ENCODE measurements at regions not wholly inside any gene's neighbourhood (a gene's known extent, or its start where the extent isn't known, plus 50 kb on each side); places are given as distances from the start of the nearest gene placed in this dataset.

- WGBS, 2 experiments (ENCODE audit: insufficient coverage in 1 of 2, insufficient read length in 1 of 2), result no CpG with 5 or more reads among the region's 2 CpGs
- peak overlapping the region; percentile 95 for H3K27ac Mint-ChIP-seq
Observed at GRCh38 chr5:130896636-130897035, 268.4 kb downstream of the HINT1 start.

GRCh38 chr5:130893006-130893405 lies 272.1 kb downstream of the HINT1 start:
- Mint-ChIP-seq H3K36me3 (ENCODE audit: low read depth) (peaks cover 4% of the 10 kb centered on the region), H3K4me1 (no peaks in the 10 kb centered on the region), H3K4me3 (no peak overlapping the region), H3K27ac (no peak overlapping the region), H3K27me3 (ENCODE audit: insufficient read depth) (no peaks in the 10 kb centered on the region), H3K9me3 (peaks cover 17% of the 10 kb centered on the region)
- Histone ChIP-seq H3K36me3 (ENCODE audit: control insufficient read depth, insufficient read depth, low read length) (no peaks in the 10 kb centered on the region), H3K4me1 (ENCODE audit: control insufficient read depth, insufficient read depth, low read length) (no peaks in the 10 kb centered on the region), H3K9ac (ENCODE audit: extremely low read depth, low read length, poor library complexity, severe bottlenecking) (no peak overlapping the region), H3K9me3 (ENCODE audit: control insufficient read depth, low read length) (no peaks in the 10 kb centered on the region), H3K4me3 (ENCODE audit: low read length) (no peak overlapping the region), H3K27me3 (ENCODE audit: control insufficient read depth, insufficient read depth, low read length, poor library complexity, severe bottlenecking) (no peaks in the 10 kb centered on the region), H3K27ac (ENCODE audit: low read depth, low read length) (no peak overlapping the region)
- no peak for TF ChIP-seq CTCF (conservative IDR thresholded peaks at IDR 0.05)
- 80 to 98% methylated on average over 1 of the region's 1 CpG for WGBS, 2 experiments (ENCODE audit: insufficient coverage in 1 of 2, insufficient read length in 1 of 2)
- no peak for DNase-seq

More at GRCh38 chr5:130896636-130897035, 268.4 kb downstream of the HINT1 start:
- H3K36me3 Mint-ChIP-seq (ENCODE audit: low read depth), result peaks cover 4% of the 10 kb centered on the region
- Histone ChIP-seq H3K4me3 (ENCODE audit: low read length) (no peak overlapping the region), H3K9me3 (ENCODE audit: control insufficient read depth, low read length) (no peaks in the 10 kb centered on the region), H3K36me3 (ENCODE audit: control insufficient read depth, insufficient read depth, low read length) (no peaks in the 10 kb centered on the region), H3K27me3 (ENCODE audit: control insufficient read depth, insufficient read depth, low read length, poor library complexity, severe bottlenecking) (no peaks in the 10 kb centered on the region), H3K4me1 (ENCODE audit: control insufficient read depth, insufficient read depth, low read length) (no peaks in the 10 kb centered on the region), H3K9ac (ENCODE audit: extremely low read depth, low read length, poor library complexity, severe bottlenecking) (no peak overlapping the region), H3K27ac (ENCODE audit: low read depth, low read length) (no peak overlapping the region)
- no peak for DNase-seq
- TF ChIP-seq CTCF (conservative IDR thresholded peaks at IDR 0.05), result no peak
- no peaks in the 10 kb centered on the region for H3K27me3 Mint-ChIP-seq (ENCODE audit: insufficient read depth)
- peak overlapping the region; percentile 69 for H3K4me3 Mint-ChIP-seq
- H3K9me3 Mint-ChIP-seq, result peaks cover 36% of the 10 kb centered on the region
- H3K4me1 Mint-ChIP-seq, result no peaks in the 10 kb centered on the region

GRCh38 chr5:130890610-130891009 lies 274.4 kb downstream of the HINT1 start:
- Histone ChIP-seq H3K9me3 (ENCODE audit: control insufficient read depth, low read length) (no peaks in the 10 kb centered on the region), H3K36me3 (ENCODE audit: control insufficient read depth, insufficient read depth, low read length) (no peaks in the 10 kb centered on the region), H3K27me3 (ENCODE audit: control insufficient read depth, insufficient read depth, low read length, poor library complexity, severe bottlenecking) (no peaks in the 10 kb centered on the region), H3K27ac (ENCODE audit: low read depth, low read length) (no peak overlapping the region), H3K4me1 (ENCODE audit: control insufficient read depth, insufficient read depth, low read length) (no peaks in the 10 kb centered on the region), H3K9ac (ENCODE audit: extremely low read depth, low read length, poor library complexity, severe bottlenecking) (no peak overlapping the region), H3K4me3 (ENCODE audit: low read length) (no peak overlapping the region)
- no peak for TF ChIP-seq CTCF (conservative IDR thresholded peaks at IDR 0.05)
- WGBS, 2 experiments (ENCODE audit: insufficient coverage in 1 of 2, insufficient read length in 1 of 2), result 98 to 100% methylated on average over 1 to 2 of the region's 2 CpGs
- H3K36me3 Mint-ChIP-seq (ENCODE audit: low read depth), result peaks cover 4% of the 10 kb centered on the region
- no peak overlapping the region for H3K4me3 Mint-ChIP-seq
- no peak for DNase-seq
- H3K27me3 Mint-ChIP-seq (ENCODE audit: insufficient read depth), result no peaks in the 10 kb centered on the region
- H3K4me1 Mint-ChIP-seq, result peaks cover 5% of the 10 kb centered on the region
- peaks cover 6% of the 10 kb centered on the region for H3K9me3 Mint-ChIP-seq
- no peak overlapping the region for H3K27ac Mint-ChIP-seq

Data from endodermal cell (in vitro differentiated cells).